Eye (tissue), 1 donor: ENCODE measurements at regions not wholly inside any gene's neighbourhood (a gene's known extent, or its start where the extent isn't known, plus 50 kb on each side); places are given as distances from the start of the nearest gene placed in this dataset.
"Not testable (repeated sequence)": the region's sequence is repeated elsewhere in the genome, so short reads cannot be mapped to it uniquely, and the experiment has no call there.

Experiments used
- DNase-seq: peaks from one replicate; pipeline ENCODE4 v3.0.0-alpha.2; 2015

- DNase-seq = no peak
Measured at GRCh38 chrX:6990552-6991193, 156.8 kb upstream of the STS start.

- no peak for DNase-seq
Measured at GRCh38 chrX:6989858-6990257, 157.7 kb upstream of the STS start.

- DNase-seq = not testable (repeated sequence)
Measured at GRCh38 chrX:6988694-6989093, 158.8 kb upstream of the STS start.

- DNase-seq = no peak
Measured at GRCh38 chrX:6986915-6987314, 160.6 kb upstream of the STS start.

GRCh38 chrX:6985537-6985936 lies 162.0 kb upstream of the STS start:
- no peak for DNase-seq

GRCh38 chrX:6983207-6983955 lies 164.1 kb upstream of the STS start:
- no peak for DNase-seq

- DNase-seq = no peak
Measured at GRCh38 chrX:6981718-6982406, 165.7 kb upstream of the STS start.

GRCh38 chrX:6980981-6981380 lies 166.5 kb upstream of the STS start:
- no peak for DNase-seq

- no peak for DNase-seq
Measured at GRCh38 chrX:6968231-6968630, 179.3 kb upstream of the STS start.

GRCh38 chrX:6965729-6966128 lies 181.8 kb upstream of the STS start:
- no peak for DNase-seq

- no peak for DNase-seq
Measured at GRCh38 chrX:6962006-6962355, 185.5 kb upstream of the STS start.

- no peak for DNase-seq
Measured at GRCh38 chrX:6961286-6962005, 186.1 kb upstream of the STS start.

GRCh38 chrX:6959006-6959405 lies 188.5 kb upstream of the STS start:
- no peak for DNase-seq

- DNase-seq = no peak
Measured at GRCh38 chrX:6954836-6955235, 192.7 kb upstream of the STS start.

- DNase-seq = no peak
Measured at GRCh38 chrX:6946168-6946567, 201.3 kb upstream of the STS start.

- DNase-seq = no peak
Measured at GRCh38 chrX:6941041-6941440, 206.5 kb upstream of the STS start.

GRCh38 chrX:6932942-6933341 lies 214.6 kb upstream of the STS start:
- not testable (repeated sequence) for DNase-seq

- no peak for DNase-seq
Measured at GRCh38 chrX:6930307-6930849, 217.1 kb upstream of the STS start.

- DNase-seq = no peak
Measured at GRCh38 chrX:6924443-6925077, 223.0 kb upstream of the STS start.

- DNase-seq = no peak
Measured at GRCh38 chrX:6917666-6918065, 229.8 kb upstream of the STS start.

- DNase-seq = no peak
Measured at GRCh38 chrX:6910218-6910617, 237.3 kb upstream of the STS start.

- no peak for DNase-seq
Measured at GRCh38 chrX:6909396-6909795, 238.1 kb upstream of the STS start.

GRCh38 chrX:6906608-6907007 lies 240.9 kb upstream of the STS start:
- no peak for DNase-seq
